NB4 (cell line): ENCODE measurements at regions not wholly inside any gene's neighbourhood (a gene's known extent, or its start where the extent isn't known, plus 50 kb on each side); places are given as distances from the start of the nearest gene placed in this dataset.

Source experiments
- MYC ChIP-seq: IDR thresholded peaks from 2 replicates; pipeline ENCODE4 v1.6.1; 2011; ENCODE audit warnings: low read depth, low read length
- POLR2A ChIP-seq: IDR thresholded peaks from 2 replicates; pipeline ENCODE4 v1.6.1; 2011; ENCODE audit warnings: mild to moderate bottlenecking; ENCODE audit not compliant: insufficient read length; ENCODE audit errors: extremely low read depth
- TF ChIP-seq, protein P1 (sequence below): IDR thresholded peaks from one replicate; pipeline ENCODE4 v1.5.1; 2012; ENCODE audit warnings: low read depth, low read length

DNA sequence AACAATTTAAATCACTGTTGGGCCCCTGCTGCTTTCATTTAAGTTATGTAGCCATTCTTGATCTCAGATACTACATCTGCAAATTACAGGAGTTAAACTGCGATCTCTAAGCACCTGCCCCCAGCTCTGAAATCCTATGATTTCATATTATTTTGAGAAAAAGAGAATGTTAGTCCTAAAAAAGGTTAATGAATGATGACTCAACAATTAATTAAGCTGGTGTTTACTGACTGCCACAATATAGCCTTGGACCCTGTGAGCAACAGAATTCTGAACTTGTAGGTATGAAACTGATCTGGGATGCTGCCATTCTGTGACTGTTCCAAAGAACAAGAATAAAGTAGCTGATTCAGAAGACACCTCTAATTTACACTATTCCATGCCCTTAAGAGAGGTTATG lies 124.4 kb upstream of the FBXL7 start:
- TF ChIP-seq MYC, result no peak
- no peak for TF ChIP-seq POLR2A
- TF ChIP-seq, protein P1, sequence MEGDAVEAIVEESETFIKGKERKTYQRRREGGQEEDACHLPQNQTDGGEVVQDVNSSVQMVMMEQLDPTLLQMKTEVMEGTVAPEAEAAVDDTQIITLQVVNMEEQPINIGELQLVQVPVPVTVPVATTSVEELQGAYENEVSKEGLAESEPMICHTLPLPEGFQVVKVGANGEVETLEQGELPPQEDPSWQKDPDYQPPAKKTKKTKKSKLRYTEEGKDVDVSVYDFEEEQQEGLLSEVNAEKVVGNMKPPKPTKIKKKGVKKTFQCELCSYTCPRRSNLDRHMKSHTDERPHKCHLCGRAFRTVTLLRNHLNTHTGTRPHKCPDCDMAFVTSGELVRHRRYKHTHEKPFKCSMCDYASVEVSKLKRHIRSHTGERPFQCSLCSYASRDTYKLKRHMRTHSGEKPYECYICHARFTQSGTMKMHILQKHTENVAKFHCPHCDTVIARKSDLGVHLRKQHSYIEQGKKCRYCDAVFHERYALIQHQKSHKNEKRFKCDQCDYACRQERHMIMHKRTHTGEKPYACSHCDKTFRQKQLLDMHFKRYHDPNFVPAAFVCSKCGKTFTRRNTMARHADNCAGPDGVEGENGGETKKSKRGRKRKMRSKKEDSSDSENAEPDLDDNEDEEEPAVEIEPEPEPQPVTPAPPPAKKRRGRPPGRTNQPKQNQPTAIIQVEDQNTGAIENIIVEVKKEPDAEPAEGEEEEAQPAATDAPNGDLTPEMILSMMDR, result no peak
